ENCODE measurements at regions not wholly inside any gene's neighbourhood (a gene's known extent, or its start where the extent isn't known, plus 50 kb on each side); places are given as distances from the start of the nearest gene placed in this dataset.

GRCh38 chr3:6189384-6189783 is 671.5 kb upstream of the GRM7 start:
- Histone ChIP-seq H3K79me2 (ENCODE audit: low read depth) (no peaks in the 10 kb centered on the region), H3K4me2 (no peak overlapping the region), H3K27ac (no peak overlapping the region), H3K4me3 (no peak overlapping the region), H3F3A (ENCODE audit: insufficient read depth, low read depth) (no peaks in the 10 kb centered on the region), H2AFZ (no peak overlapping the region), H3K9me3 (ENCODE audit: insufficient read depth, low read depth) (no peaks in the 10 kb centered on the region), H3K4me1 (replicated peaks; ENCODE audit: insufficient read depth) (no peaks in the 10 kb centered on the region), H4K20me1 (ENCODE audit: insufficient read depth) (no peaks in the 10 kb centered on the region), H3K36me3 (ENCODE audit: low read depth) (no peaks in the 10 kb centered on the region), H3K27me3 (ENCODE audit: insufficient read depth, low read depth) (no peaks in the 10 kb centered on the region), H3K9me2 (ENCODE audit: insufficient read depth) (no peaks in the 10 kb centered on the region)
- TF ChIP-seq EZH2 (IDR thresholded peaks at IDR 0.05; ENCODE audit: low read depth), result no peak
- no peak for TF ChIP-seq CTCF (conservative IDR thresholded peaks at IDR 0.05)
- no peak for DNase-seq
- ChIA-PET CTCF (no interaction called here), POLR2A (ENCODE audit: unreplicated experiment) (no interaction called here)
- intact Hi-C loops (cut with micrococcal nuclease; ENCODE audit: unreplicated experiment), result no loop called here
- no TSS peak for BruUV-seq (replicated peaks)

- ChIA-PET CTCF (no interaction called here), POLR2A (ENCODE audit: unreplicated experiment) (no interaction called here)
- no peak overlapping the region for H2AFZ ChIP-seq
- intact Hi-C loops (cut with micrococcal nuclease; ENCODE audit: unreplicated experiment), result no loop called here
- H3K4me2 ChIP-seq, result no peak overlapping the region
- TF ChIP-seq EZH2 (IDR thresholded peaks at IDR 0.05; ENCODE audit: low read depth), result no peak
- peak; percentile 47 for TF ChIP-seq CTCF (conservative IDR thresholded peaks at IDR 0.05)
- no TSS peak for BruUV-seq (replicated peaks)
- H3F3A ChIP-seq (ENCODE audit: insufficient read depth, low read depth), result no peaks in the 10 kb centered on the region
- H3K9me3 ChIP-seq (ENCODE audit: insufficient read depth, low read depth), result no peaks in the 10 kb centered on the region
- no peaks in the 10 kb centered on the region for H3K4me1 ChIP-seq (replicated peaks; ENCODE audit: insufficient read depth)
- no peak overlapping the region for H3K27ac ChIP-seq
- H3K27me3 ChIP-seq (ENCODE audit: insufficient read depth, low read depth), result no peaks in the 10 kb centered on the region
- H3K79me2 ChIP-seq (ENCODE audit: low read depth), result no peaks in the 10 kb centered on the region
- H3K36me3 ChIP-seq (ENCODE audit: low read depth), result no peaks in the 10 kb centered on the region
- no peak for DNase-seq
- H4K20me1 ChIP-seq (ENCODE audit: insufficient read depth), result no peaks in the 10 kb centered on the region
- no peak overlapping the region for H3K4me3 ChIP-seq
- no peaks in the 10 kb centered on the region for H3K9me2 ChIP-seq (ENCODE audit: insufficient read depth)
Measured at GRCh38 chr3:6204891-6205290, 656.0 kb upstream of the GRM7 start.

GRCh38 chr3:6216135-6217026 is 644.5 kb upstream of the GRM7 start:
- Histone ChIP-seq H3K4me2 (no peak overlapping the region), H3K27ac (no peak overlapping the region), H3K36me3 (ENCODE audit: low read depth) (no peaks in the 10 kb centered on the region), H4K20me1 (ENCODE audit: insufficient read depth) (no peaks in the 10 kb centered on the region), H3K27me3 (ENCODE audit: insufficient read depth, low read depth) (no peaks in the 10 kb centered on the region), H3K9me2 (ENCODE audit: insufficient read depth) (no peaks in the 10 kb centered on the region), H2AFZ (no peak overlapping the region), H3K79me2 (ENCODE audit: low read depth) (no peaks in the 10 kb centered on the region), H3K9me3 (ENCODE audit: insufficient read depth, low read depth) (no peaks in the 10 kb centered on the region; the same call in 1 of the 2 replicates), H3K4me1 (replicated peaks; ENCODE audit: insufficient read depth) (no peaks in the 10 kb centered on the region), H3F3A (ENCODE audit: insufficient read depth, low read depth) (no peaks in the 10 kb centered on the region), H3K4me3 (no peak overlapping the region)
- ChIA-PET CTCF (no interaction called here), POLR2A (ENCODE audit: unreplicated experiment) (no interaction called here)
- DNase-seq, result no peak
- no TSS peak for BruUV-seq (replicated peaks)
- intact Hi-C loops (cut with micrococcal nuclease; ENCODE audit: unreplicated experiment), result no loop called here
- TF ChIP-seq EZH2 (IDR thresholded peaks at IDR 0.05; ENCODE audit: low read depth) (no peak), CTCF (conservative IDR thresholded peaks at IDR 0.05) (no peak)
